GM12878 (cell line): ENCODE measurements at regions not wholly inside any gene's neighbourhood (a gene's known extent, or its start where the extent isn't known, plus 50 kb on each side); places are given as distances from the start of the nearest gene placed in this dataset.

Experiments used
- ATAC-seq: fragments of 200-7000 bp; cut with Tn5 transposase; 3 replicates; pipeline ENCODE4 v1.9.1; 2020; ENCODE audit warnings: mild to moderate bottlenecking, moderate library complexity
- BruUV-seq: library from RNA; stranded (reverse); fragments of 400-500 nt; replicated peaks from 2 replicates; lab custom pipeline; 2021; lab: Mats Ljungman, UMichigan
- CTCF ChIA-PET: fragments of 300-600 bp; sonication (Branson Sonifier 250); formaldehyde crosslinking; extraction: SDS; loops from one replicate; lab custom pipeline; 2021; ENCODE audit warnings: inconsistent platforms; lab: Yijun Ruan, JAX
- POLR2A ChIA-PET: fragments of 350-600 bp; formaldehyde crosslinking; extraction: SDS; loops from one replicate; lab custom pipeline; 2021; ENCODE audit warnings: inconsistent platforms; lab: Charles Lee
- RAD21 ChIA-PET: fragments of 300-600 bp; sonication (Branson Sonifier 250); formaldehyde crosslinking; loops from one replicate; lab custom pipeline; 2023; ENCODE audit warnings: antibody characterized with exemption; ENCODE audit not compliant: unreplicated experiment; lab: Charles Lee
- SMC1A ChIA-PET: fragments of 300-600 bp; sonication (Branson Sonifier 250); formaldehyde crosslinking; loops from one replicate; lab custom pipeline; 2023; ENCODE audit not compliant: unreplicated experiment, uncharacterized antibody; lab: Charles Lee
- DNase-seq: peaks from one replicate; pipeline ENCODE4 v3.0.0-alpha.2; 2011; ENCODE audit warnings: low read depth, low spot score
- FAIRE-seq: peaks from 3 replicates; lab custom pipeline; 2011; peaks lifted over from hg19 to GRCh38; lab: Jason Lieb, UNC
- H2AFZ ChIP-seq: 2 replicates; pipeline ENCODE4 v1.6.0; 2011; ENCODE audit warnings: low read depth, low read length, control low read depth; ENCODE audit not compliant: control insufficient read depth
- H3K27ac ChIP-seq: 2 replicates; pipeline ENCODE4 v1.5.1; 2011; ENCODE audit warnings: control low read depth; ENCODE audit not compliant: control insufficient read depth, insufficient read depth
- H3K27me3 ChIP-seq, 2 experiments: replicated peaks in 1 of 2; 2 replicates each; pipeline versions ENCODE4 v1.6.0 to v1.6.1; 2011; ENCODE audit warnings: low read length in 1 of 2; ENCODE audit not compliant: control insufficient read depth in 2 of 2, insufficient read depth in 2 of 2
- H3K36me3 ChIP-seq, 2 experiments: 2 replicates each; pipeline ENCODE4 v1.5.1; 2011; ENCODE audit warnings: low read length in 1 of 2; ENCODE audit not compliant: control insufficient read depth in 2 of 2, insufficient read depth in 2 of 2
- H3K4me1 ChIP-seq: 2 replicates; pipeline ENCODE4 v1.6.1; 2011; ENCODE audit warnings: mild to moderate bottlenecking, low read length, moderate library complexity, mixed read lengths; ENCODE audit not compliant: control insufficient read depth, insufficient read depth
- H3K4me2 ChIP-seq: 2 replicates; pipeline ENCODE4 v1.6.0; 2011; ENCODE audit warnings: control low read depth; ENCODE audit not compliant: control insufficient read depth, insufficient read depth
- H3K4me3 ChIP-seq: fragments of 200-600 bp; sonication (generic); 2 replicates; pipeline ENCODE4 v1.5.1; 2016
- H3K79me2 ChIP-seq: 2 replicates; pipeline ENCODE4 v1.6.0; 2011; ENCODE audit warnings: low read length; ENCODE audit not compliant: control insufficient read depth, insufficient read depth
- H3K9ac ChIP-seq: 2 replicates; pipeline ENCODE4 v1.8.0; 2011; ENCODE audit warnings: low read length, control low read depth, mixed read lengths; ENCODE audit not compliant: control insufficient read depth, insufficient read depth
- H3K9me3 ChIP-seq: replicated peaks from 3 replicates; pipeline ENCODE4 v1.5.1; 2011; ENCODE audit warnings: mild to moderate bottlenecking, low read length; ENCODE audit not compliant: control insufficient read depth, insufficient read depth
- H4K20me1 ChIP-seq: 2 replicates; pipeline ENCODE4 v1.6.0; 2011; ENCODE audit not compliant: control insufficient read depth, insufficient read depth
- CBX3 ChIP-seq: fragments of 200-600 bp; sonication (generic); IDR thresholded peaks from 2 replicates; pipeline ENCODE4 v1.6.1; 2016; ENCODE audit warnings: low read depth, borderline replicate concordance
- CEBPB ChIP-seq, 2 experiments: fragments of 150-350 bp in 1 of 2; IDR thresholded peaks; 2 replicates each; pipeline ENCODE4 v1.6.1; 2012 to 2014; ENCODE audit warnings: low read depth in 2 of 2, low read length in 2 of 2, borderline replicate concordance in 1 of 2, inconsistent platforms in 1 of 2
- EP300 ChIP-seq, 2 experiments: fragments of 150-350 bp in 1 of 2; IDR thresholded peaks; 2 replicates each; pipeline ENCODE4 v1.6.1; 2011 to 2012; ENCODE audit warnings: low read depth in 2 of 2, low read length in 2 of 2, borderline replicate concordance in 1 of 2, improper control_type of control experiment in 1 of 2, inconsistent platforms in 1 of 2; ENCODE audit not compliant: control insufficient read depth in 1 of 2
- ETV6 ChIP-seq, 2 experiments: fragments of 450-650 bp in 1 of 2; IDR thresholded peaks in 1 of 2; conservative IDR thresholded peaks in 1 of 2; 2 replicates each; pipeline ENCODE4 v1.6.1; 2014; ENCODE audit warnings: antibody characterized with exemption in 1 of 2, borderline replicate concordance in 1 of 2, low read depth in 1 of 2, mild to moderate bottlenecking in 1 of 2, moderate library complexity in 1 of 2
- HCFC1 ChIP-seq: fragments of 150-350 bp; IDR thresholded peaks from 2 replicates; pipeline ENCODE4 v1.6.1; 2014; ENCODE audit warnings: low read length
- HDGF ChIP-seq: fragments of 450-650 bp; IDR thresholded peaks from 2 replicates; pipeline ENCODE4 v1.6.1; 2016; ENCODE audit warnings: antibody characterized with exemption
- HSF1 ChIP-seq: fragments of 150-350 bp; IDR thresholded peaks from 2 replicates; pipeline ENCODE4 v1.6.1; 2014; ENCODE audit warnings: mild to moderate bottlenecking, low read depth, low read length
- JUND ChIP-seq: IDR thresholded peaks from 2 replicates; pipeline ENCODE4 v1.6.1; 2012; ENCODE audit warnings: low read depth, mild to moderate bottlenecking, low read length, improper control_type of control experiment, moderate library complexity
- MTA3 ChIP-seq: IDR thresholded peaks from 2 replicates; pipeline ENCODE4 v1.6.1; 2012; ENCODE audit warnings: low read length, inconsistent platforms, borderline replicate concordance
- PML ChIP-seq: IDR thresholded peaks from 2 replicates; pipeline ENCODE4 v1.6.1; 2012; ENCODE audit warnings: low read length, inconsistent platforms
- RCOR1 ChIP-seq: conservative IDR thresholded peaks from 2 replicates; pipeline ENCODE4 v1.6.1; 2012; ENCODE audit warnings: low read depth, low read length, improper control_type of control experiment
- SMC3 ChIP-seq: IDR thresholded peaks from 2 replicates; pipeline ENCODE4 v1.6.1; 2011; ENCODE audit warnings: low read length, improper control_type of control experiment, borderline replicate concordance
- SREBF1 ChIP-seq: IDR thresholded peaks from 2 replicates; pipeline ENCODE4 v1.6.1; 2012; ENCODE audit warnings: mild to moderate bottlenecking, low read length
- SREBF2 ChIP-seq: IDR thresholded peaks from 2 replicates; pipeline ENCODE4 v1.6.1; 2012; ENCODE audit warnings: mild to moderate bottlenecking, low read length
- TAF1 ChIP-seq: IDR thresholded peaks from 2 replicates; pipeline ENCODE4 v1.6.1; 2011; ENCODE audit warnings: mild to moderate bottlenecking, low read depth, low read length, borderline replicate concordance
- TARDBP ChIP-seq: IDR thresholded peaks from 2 replicates; pipeline ENCODE4 v1.6.1; 2016; ENCODE audit warnings: borderline replicate concordance
- ZNF622 ChIP-seq: fragments of 450-650 bp; IDR thresholded peaks from 2 replicates; pipeline ENCODE4 v1.6.1; 2017; ENCODE audit warnings: mild to moderate bottlenecking, inconsistent platforms
- ZSCAN29 ChIP-seq: fragments of 450-650 bp; IDR thresholded peaks from 2 replicates; pipeline ENCODE4 v1.6.1; 2017; ENCODE audit warnings: mild to moderate bottlenecking, moderate library complexity
- whole genome bisulfite sequencing: methylation state at CpG from one replicate; pipeline ENCODE4 v1.1.6; 2016; ENCODE audit warnings: low lambda C conversion rate; ENCODE audit not compliant: insufficient replicate concordance, insufficient coverage; ENCODE audit errors: missing lambda C conversion rate; 5-methylcytosine and 5-hydroxymethylcytosine counted together
- in situ Hi-C: fragments of 300-500 bp; cut with MboI; formaldehyde crosslinking; loops from 9 replicates; pipeline ENCODE4 v1.14.3; 2018; ENCODE audit warnings: mixed read lengths
- intact Hi-C: fragments of 100-400 bp; cut with micrococcal nuclease; formaldehyde crosslinking; loops from one replicate; pipeline ENCODE4 v1.14.2; 2022; ENCODE audit not compliant: unreplicated experiment
- TF ChIP-seq, protein P1 (sequence below): fragments of 150-350 bp; IDR thresholded peaks from 2 replicates; pipeline ENCODE4 v1.6.1; 2016; ENCODE audit warnings: low read depth, low read length

DNA sequence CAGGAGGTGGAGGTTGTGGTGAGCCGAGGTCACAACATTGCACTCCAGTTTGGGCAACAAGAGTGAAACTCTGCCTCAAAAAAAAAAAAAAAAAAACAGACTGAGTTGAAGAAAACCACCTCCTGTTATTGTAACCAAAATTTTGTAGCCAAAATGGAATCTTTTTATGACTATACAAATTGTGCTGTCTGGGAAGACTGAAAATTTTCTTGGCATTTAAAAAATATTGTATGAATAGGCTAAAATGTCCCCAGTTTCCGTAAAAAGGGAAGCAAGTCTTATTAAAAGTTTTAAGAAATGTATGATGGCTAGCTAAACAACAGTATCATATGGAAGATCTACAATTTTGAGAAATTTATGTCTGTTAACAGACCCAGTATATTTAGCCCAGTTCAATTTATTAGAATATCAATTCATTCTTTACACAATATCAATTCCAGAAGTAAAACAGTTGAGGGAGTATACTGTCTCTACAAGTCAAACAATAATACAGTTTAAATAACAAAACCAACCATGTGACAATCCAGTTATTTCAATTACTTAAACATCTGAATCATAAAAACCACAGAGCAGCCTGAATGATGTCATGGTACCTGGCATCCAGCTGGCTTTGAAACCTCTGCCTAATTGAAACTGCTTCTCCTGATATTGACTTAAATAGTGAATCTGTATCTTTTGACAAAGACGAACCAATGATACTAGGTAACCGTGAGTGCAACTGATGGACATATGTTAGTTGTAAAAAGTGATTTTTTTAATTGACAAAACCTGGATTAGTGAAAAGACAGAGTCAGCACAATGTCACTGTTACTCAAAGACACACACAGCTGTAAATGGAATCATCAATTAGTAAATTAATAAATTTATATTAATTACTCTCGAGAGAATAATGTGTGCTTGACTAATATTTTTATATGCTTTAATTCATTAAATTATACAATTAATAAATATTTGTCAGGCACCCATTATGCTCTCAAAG is 166.6 kb upstream of the MARCKS start:
- in situ Hi-C loops (no loop called here), intact Hi-C loops (no loop called here)
- ATAC-seq (peak; percentile 89), FAIRE-seq (peak; percentile 52), DNase-seq (peak; percentile 34)
- Histone ChIP-seq H3K4me2 (no peak overlapping the region), H3K27me3 (no peaks in the 10 kb centered on the region), H2AFZ (no peak overlapping the region), H3K4me3 (no peak overlapping the region), H4K20me1 (no peaks in the 10 kb centered on the region), H3K9me3 (no peaks in the 10 kb centered on the region), H3K79me2 (no peaks in the 10 kb centered on the region), H3K9ac (no peak overlapping the region), H3K4me1 (no peaks in the 10 kb centered on the region), H3K27ac (no peak overlapping the region), H3K36me3 (no peaks in the 10 kb centered on the region)
- CTCF ChIA-PET = interaction anchor here (0.9 to 1.9 kb wide), 6 partner anchors 22 to 189 kb away, joined by 3 to 7 read pairs (median 3); no protein-coding TSS in a partner anchor
- WGBS = 76% methylated on average over 4 of the region's 5 CpGs
- RAD21 ChIA-PET = interaction anchor here (1.2 to 1.6 kb wide), 4 partner anchors 44 to 189 kb away, joined by 3 to 6 read pairs (median 5); no protein-coding TSS in a partner anchor
- POLR2A ChIA-PET = interaction anchor here (1.2 kb wide), 1 partner anchor 14 kb away, joined by 3 read pairs; no protein-coding TSS in a partner anchor
- no TSS peak for BruUV-seq
- SMC1A ChIA-PET = interaction anchor here (0.6 to 7.6 kb wide), 9 partner anchors 19 to 189 kb away, joined by 3 to 55 read pairs (median 3); no protein-coding TSS in a partner anchor
- no peak for TF ChIP-seq HSF1
- no peak for TF ChIP-seq CBX3
- peak; percentile 59; the same call in 1 of the 2 replicates for TF ChIP-seq MTA3
- no peak for TF ChIP-seq CEBPB (IDR thresholded peaks at IDR 0.05; ENCODE audit: borderline replicate concordance in 1 of 2, low read depth in 2 of 2, low read length in 2 of 2)
- TF ChIP-seq ZNF622 = no peak
- TF ChIP-seq ETV6 (conservative IDR thresholded peaks at IDR 0.05 in 1 of 2, IDR thresholded peaks at IDR 0.05 in 1 of 2; ENCODE audit: borderline replicate concordance in 1 of 2, low read depth in 1 of 2) = peak in 1 of 2 experiments; percentile 29; a peak in 1 of 4 replicates
- no peak for TF ChIP-seq SREBF2
- TF ChIP-seq SMC3 = no peak
- no peak for TF ChIP-seq RCOR1
- no peak for TF ChIP-seq ZSCAN29
- TF ChIP-seq JUND = no peak
- no peak for TF ChIP-seq HDGF
- TF ChIP-seq, protein P1, sequence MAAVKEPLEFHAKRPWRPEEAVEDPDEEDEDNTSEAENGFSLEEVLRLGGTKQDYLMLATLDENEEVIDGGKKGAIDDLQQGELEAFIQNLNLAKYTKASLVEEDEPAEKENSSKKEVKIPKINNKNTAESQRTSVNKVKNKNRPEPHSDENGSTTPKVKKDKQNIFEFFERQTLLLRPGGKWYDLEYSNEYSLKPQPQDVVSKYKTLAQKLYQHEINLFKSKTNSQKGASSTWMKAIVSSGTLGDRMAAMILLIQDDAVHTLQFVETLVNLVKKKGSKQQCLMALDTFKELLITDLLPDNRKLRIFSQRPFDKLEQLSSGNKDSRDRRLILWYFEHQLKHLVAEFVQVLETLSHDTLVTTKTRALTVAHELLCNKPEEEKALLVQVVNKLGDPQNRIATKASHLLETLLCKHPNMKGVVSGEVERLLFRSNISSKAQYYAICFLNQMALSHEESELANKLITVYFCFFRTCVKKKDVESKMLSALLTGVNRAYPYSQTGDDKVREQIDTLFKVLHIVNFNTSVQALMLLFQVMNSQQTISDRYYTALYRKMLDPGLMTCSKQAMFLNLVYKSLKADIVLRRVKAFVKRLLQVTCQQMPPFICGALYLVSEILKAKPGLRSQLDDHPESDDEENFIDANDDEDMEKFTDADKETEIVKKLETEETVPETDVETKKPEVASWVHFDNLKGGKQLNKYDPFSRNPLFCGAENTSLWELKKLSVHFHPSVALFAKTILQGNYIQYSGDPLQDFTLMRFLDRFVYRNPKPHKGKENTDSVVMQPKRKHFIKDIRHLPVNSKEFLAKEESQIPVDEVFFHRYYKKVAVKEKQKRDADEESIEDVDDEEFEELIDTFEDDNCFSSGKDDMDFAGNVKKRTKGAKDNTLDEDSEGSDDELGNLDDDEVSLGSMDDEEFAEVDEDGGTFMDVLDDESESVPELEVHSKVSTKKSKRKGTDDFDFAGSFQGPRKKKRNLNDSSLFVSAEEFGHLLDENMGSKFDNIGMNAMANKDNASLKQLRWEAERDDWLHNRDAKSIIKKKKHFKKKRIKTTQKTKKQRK = no peak
- TF ChIP-seq SREBF1 = no peak
- 0 out of 4 replicates have a peak, but pooled peaks of 1 of the 2 experiments have one; percentile 30 for TF ChIP-seq EP300 (IDR thresholded peaks at IDR 0.05; ENCODE audit: borderline replicate concordance in 1 of 2, control insufficient read depth in 1 of 2, low read depth in 2 of 2, low read length in 2 of 2)
- TF ChIP-seq PML = peak; percentile 51; the same call in 1 of the 2 replicates
- TF ChIP-seq TARDBP = no peak
- no peak for TF ChIP-seq HCFC1
- TF ChIP-seq TAF1 = no peak
